ENCODE measurements at regions not wholly inside any gene's neighbourhood (a gene's known extent, or its start where the extent isn't known, plus 50 kb on each side); places are given as distances from the start of the nearest gene placed in this dataset.

- TF ChIP-seq TEAD4 (IDR thresholded peaks at IDR 0.05; ENCODE audit: low read depth, low read length) = no peak
- TF ChIP-seq SIN3A (conservative IDR thresholded peaks at IDR 0.05 in 1 of 2, IDR thresholded peaks at IDR 0.05 in 1 of 2; ENCODE audit: low read depth in 1 of 2, low read length in 2 of 2) = no peak
- no peak for TF ChIP-seq CTCF (IDR thresholded peaks at IDR 0.05; ENCODE audit: control extremely low read depth in 1 of 3, insufficient read depth in 1 of 3, low read depth in 1 of 3, low read length in 3 of 3)
- no peak for TF ChIP-seq BRCA1 (IDR thresholded peaks at IDR 0.05; ENCODE audit: low read depth, low read length)
- no peak for TF ChIP-seq MAX (IDR thresholded peaks at IDR 0.05)
- no peak for TF ChIP-seq ATF3 (IDR thresholded peaks at IDR 0.05; ENCODE audit: insufficient read depth, low read depth, low read length)
- no peak for TF ChIP-seq GABPA (IDR thresholded peaks at IDR 0.05; ENCODE audit: borderline replicate concordance, insufficient read depth, low read length)
- TF ChIP-seq KDM1A (IDR thresholded peaks at IDR 0.05; ENCODE audit: borderline replicate concordance, low read length) = no peak
Measured at GRCh38 chr5:57816108-57816507, 333.5 kb upstream of the ACTBL2 start.

Measured in H1 (cell line).